Panc1 (cell line): ENCODE measurements at regions not wholly inside any gene's neighbourhood (a gene's known extent, or its start where the extent isn't known, plus 50 kb on each side); places are given as distances from the start of the nearest gene placed in this dataset.

Source experiments
- ATAC-seq: fragments of 200-7000 bp; cut with Tn5 transposase; 2 replicates; pipeline ENCODE4 v1.9.1; 2020; ENCODE audit warnings: mild to moderate bottlenecking, moderate library complexity
- BruUV-seq: library from RNA; stranded (reverse); fragments of 400-500 nt; replicated peaks from 2 replicates; lab custom pipeline; 2021; lab: Mats Ljungman, UMichigan
- CTCF ChIA-PET: fragments of 300-600 bp; sonication (Branson Sonifier 250); formaldehyde crosslinking; loops from one replicate; lab custom pipeline; 2022; ENCODE audit warnings: antibody characterized with exemption; lab: Charles Lee
- POLR2A ChIA-PET: fragments of 300-600 bp; sonication (Branson Sonifier 250); formaldehyde crosslinking; loops from one replicate; lab custom pipeline; 2022; ENCODE audit warnings: antibody characterized with exemption; lab: Charles Lee
- DNase-seq: peaks from one replicate; pipeline ENCODE4 v3.0.0-alpha.2; 2010; ENCODE audit warnings: low read depth, low spot score
- H3K27ac ChIP-seq: 2 replicates; pipeline ENCODE4 v1.5.1; 2011; ENCODE audit warnings: mild to moderate bottlenecking, low read length, inconsistent platforms
- H3K27me3 ChIP-seq: fragments of 200-500 bp; sonication (Bioruptor generic); 2 replicates; pipeline ENCODE4 v1.6.0; 2014; ENCODE audit warnings: low read length, inconsistent platforms; ENCODE audit not compliant: control insufficient read depth, insufficient read depth
- H3K36me3 ChIP-seq: fragments of 200-500 bp; sonication (Bioruptor generic); 2 replicates; pipeline ENCODE4 v1.5.1; 2014; ENCODE audit warnings: inconsistent platforms, mild to moderate bottlenecking, low read length, moderate library complexity; ENCODE audit not compliant: control insufficient read depth, insufficient read depth
- H3K4me1 ChIP-seq: 2 replicates; pipeline ENCODE4 v1.5.1; 2011; ENCODE audit warnings: inconsistent platforms, mild to moderate bottlenecking, low read length, moderate library complexity; ENCODE audit not compliant: control insufficient read depth, insufficient read depth
- H3K4me3 ChIP-seq, 2 experiments: 2 replicates each; pipeline ENCODE4 v1.5.1; 2011 to 2012; ENCODE audit warnings: low read depth in 2 of 2, low read length in 2 of 2, mild to moderate bottlenecking in 2 of 2, inconsistent platforms in 1 of 2, moderate library complexity in 1 of 2
- H3K9me3 ChIP-seq: fragments of 200-500 bp; sonication (Bioruptor generic); 2 replicates; pipeline ENCODE4 v1.5.1; 2014; ENCODE audit warnings: low read depth, mild to moderate bottlenecking, inconsistent platforms, low read length, moderate library complexity; ENCODE audit not compliant: control insufficient read depth, insufficient read depth
- CTCF ChIP-seq: fragments of 450-650 bp; IDR thresholded peaks from 2 replicates; pipeline ENCODE4 v1.5.1; 2017; ENCODE audit warnings: mild to moderate bottlenecking
- POLR2AphosphoS5 ChIP-seq: IDR thresholded peaks from 2 replicates; pipeline ENCODE4 v1.6.1; 2012; ENCODE audit warnings: mild to moderate bottlenecking, low read depth, low read length, moderate library complexity
- REST ChIP-seq, 2 experiments: IDR thresholded peaks; 2 replicates each; pipeline ENCODE4 v1.6.1; 2011 to 2012; ENCODE audit warnings: low read depth in 2 of 2, control low read depth in 1 of 2, low read length in 1 of 2, mild to moderate bottlenecking in 1 of 2, moderate library complexity in 1 of 2; ENCODE audit not compliant: insufficient read depth in 1 of 2
- SIN3A ChIP-seq: IDR thresholded peaks from 2 replicates; pipeline ENCODE4 v1.6.1; 2012; ENCODE audit warnings: low read depth, mild to moderate bottlenecking, low read length, moderate library complexity, borderline replicate concordance; ENCODE audit not compliant: insufficient read depth
- TCF7L2 ChIP-seq: IDR thresholded peaks from 2 replicates; pipeline ENCODE4 v1.6.1; 2011; ENCODE audit warnings: mild to moderate bottlenecking, low read depth, low read length, inconsistent platforms
- in situ Hi-C: cut with HindIII; loops from 2 replicates; pipeline ENCODE4 v1.10.0; 2016; ENCODE audit warnings: low sequenced_read_pairs, low pct_unique_long_range_greater_than_20kb
- intact Hi-C: fragments of 100-400 bp; cut with micrococcal nuclease; formaldehyde crosslinking; loops from one replicate; pipeline ENCODE4 v1.10.0; 2022; ENCODE audit not compliant: unreplicated experiment

GRCh38 chr3:118809696-118810498 lies 224.7 kb downstream of the IGSF11 start:
- H3K4me1 ChIP-seq = no peaks in the 10 kb centered on the region
- TF ChIP-seq TCF7L2 (no peak), CTCF (no peak), REST (IDR thresholded peaks at IDR 0.05; ENCODE audit: insufficient read depth in 1 of 2, low read depth in 2 of 2, low read length in 1 of 2) (no peak), SIN3A (no peak), POLR2AphosphoS5 (no peak)
- no peak for DNase-seq
- intact Hi-C loops (loop anchor here (10.0 kb wide), 1 partner anchor 165 kb away; no protein-coding TSS in a partner anchor), in situ Hi-C loops (no loop called here)
- ChIA-PET CTCF (no interaction called here), POLR2A (no interaction called here)
- BruUV-seq = no TSS peak
- no peaks in the 10 kb centered on the region for H3K36me3 ChIP-seq
- no peak for ATAC-seq
- H3K9me3 ChIP-seq = no peaks in the 10 kb centered on the region
- no peak overlapping the region for H3K4me3 ChIP-seq
- H3K27me3 ChIP-seq = peaks cover 9% of the 10 kb centered on the region; the same call in 1 of the 2 replicates
- H3K27ac ChIP-seq = no peak overlapping the region

- no peak overlapping the region for H3K27ac ChIP-seq
- peaks cover 9% of the 10 kb centered on the region; the same call in 1 of the 2 replicates for H3K27me3 ChIP-seq
- POLR2A ChIA-PET = no interaction called here
- in situ Hi-C loops (no loop called here), intact Hi-C loops (loop anchor here (10.0 kb wide), 1 partner anchor 166 kb away; no protein-coding TSS in a partner anchor)
- no peaks in the 10 kb centered on the region for H3K36me3 ChIP-seq
- CTCF ChIA-PET = no interaction called here
- no TSS peak for BruUV-seq
- H3K4me3 ChIP-seq = no peak overlapping the region
- DNase-seq (no peak), ATAC-seq (no peak)
- H3K9me3 ChIP-seq = no peaks in the 10 kb centered on the region
- TF ChIP-seq SIN3A = no peak
- no peak for TF ChIP-seq TCF7L2
- no peak for TF ChIP-seq CTCF
- TF ChIP-seq POLR2AphosphoS5 = no peak
- TF ChIP-seq REST (IDR thresholded peaks at IDR 0.05; ENCODE audit: insufficient read depth in 1 of 2, low read depth in 2 of 2, low read length in 1 of 2) = no peak
- H3K4me1 ChIP-seq = no peaks in the 10 kb centered on the region
Measured at GRCh38 chr3:118810499-118811035, 224.1 kb downstream of the IGSF11 start.
